HG03575 (cell line): ENCODE measurements at regions not wholly inside any gene's neighbourhood (a gene's known extent, or its start where the extent isn't known, plus 50 kb on each side); places are given as distances from the start of the nearest gene placed in this dataset.

Experiments
- ATAC-seq: cut with Tn5 transposase; IDR thresholded peaks from one replicate; pipeline ENCODE4 v1.9.1; 2021; ENCODE audit not compliant: unreplicated experiment, insufficient number of reproducible peaks, low FRiP score; ENCODE audit errors: extremely low read depth

GRCh38 chr4:175106301-175106700 is 188.1 kb downstream of the ADAM29 start:
- no peak for ATAC-seq

- ATAC-seq = no peak
Measured at GRCh38 chr4:175109933-175110332, 191.8 kb downstream of the ADAM29 start.

- ATAC-seq = no peak
Measured at GRCh38 chr4:175125410-175126068, 207.4 kb downstream of the ADAM29 start.

- no peak for ATAC-seq
Measured at GRCh38 chr4:175127314-175127713, 209.2 kb downstream of the ADAM29 start.

- no peak for ATAC-seq
Measured at GRCh38 chr4:175129797-175130196, 211.6 kb downstream of the ADAM29 start.

- no peak for ATAC-seq
Measured at GRCh38 chr4:175139205-175139604, 221.0 kb downstream of the ADAM29 start.

GRCh38 chr4:175143116-175143515 is 225.0 kb downstream of the ADAM29 start:
- no peak for ATAC-seq

GRCh38 chr4:175146799-175147198 is 228.6 kb downstream of the ADAM29 start:
- ATAC-seq = no peak

- no peak for ATAC-seq
Measured at GRCh38 chr4:175147233-175147632, 229.1 kb downstream of the ADAM29 start.

GRCh38 chr4:175166020-175166419 is 247.9 kb downstream of the ADAM29 start:
- ATAC-seq = no peak

- ATAC-seq = no peak
Measured at GRCh38 chr4:175176710-175177109, 258.6 kb downstream of the ADAM29 start.

- no peak for ATAC-seq
Measured at GRCh38 chr4:175190654-175191053, 272.5 kb downstream of the ADAM29 start.

- no peak for ATAC-seq
Measured at GRCh38 chr4:175198056-175198455, 279.9 kb downstream of the ADAM29 start.

- no peak for ATAC-seq
Measured at GRCh38 chr4:175215208-175215607, 297.1 kb downstream of the ADAM29 start.

- no peak for ATAC-seq
Measured at GRCh38 chr4:175215657-175216056, 297.5 kb downstream of the ADAM29 start.

GRCh38 chr4:175229154-175229553 is 311.0 kb downstream of the ADAM29 start:
- ATAC-seq = no peak

- no peak for ATAC-seq
Measured at GRCh38 chr4:175234162-175234561, 316.0 kb downstream of the ADAM29 start.

- no peak for ATAC-seq
Measured at GRCh38 chr4:175238827-175239517, 320.8 kb downstream of the ADAM29 start.

- no peak for ATAC-seq
Measured at GRCh38 chr4:175246941-175247340, 328.8 kb downstream of the ADAM29 start.

- no peak for ATAC-seq
Measured at GRCh38 chr4:175252642-175253041, 334.5 kb downstream of the ADAM29 start.
